RWPE1 (cell line): ENCODE measurements at regions not wholly inside any gene's neighbourhood (a gene's known extent, or its start where the extent isn't known, plus 50 kb on each side); places are given as distances from the start of the nearest gene placed in this dataset.

ENCODE experiments used
- CTCF ChIA-PET: fragments of 350-600 bp; sonication (Branson Sonifier 250); formaldehyde crosslinking; extraction: SDS; loops from one replicate; lab custom pipeline; 2021; lab: Yijun Ruan, JAX
- POLR2A ChIA-PET: fragments of 400-600 bp; formaldehyde crosslinking; extraction: SDS; loops from one replicate; lab custom pipeline; 2020; ENCODE audit warnings: antibody characterized with exemption; ENCODE audit not compliant: low non-redundant PET; lab: Yijun Ruan, JAX
- DNase-seq: peaks from one replicate; pipeline ENCODE4 v3.0.0; 2012; ENCODE audit warnings: low spot score
- H3K27ac ChIP-seq: fragments of 450-650 bp; 2 replicates; pipeline ENCODE4 v1.5.1; 2017
- CTCF ChIP-seq: fragments of 450-650 bp; conservative IDR thresholded peaks from 2 replicates; pipeline ENCODE4 v1.5.1; 2017; ENCODE audit warnings: low read depth, mild to moderate bottlenecking

- DNase-seq: no peak
- no peak overlapping the region for H3K27ac ChIP-seq
- ChIA-PET CTCF (no interaction called here), POLR2A (no interaction called here)
- no peak for TF ChIP-seq CTCF
Observed at GRCh38 chr2:3054066-3054465, 323.6 kb downstream of the EIPR1 start.

GRCh38 chr2:3051266-3051665 lies 326.4 kb downstream of the EIPR1 start:
- POLR2A ChIA-PET: no interaction called here
- DNase-seq: no peak
- H3K27ac ChIP-seq: no peak overlapping the region
- CTCF ChIA-PET: no interaction called here
- no peak for TF ChIP-seq CTCF

DNA sequence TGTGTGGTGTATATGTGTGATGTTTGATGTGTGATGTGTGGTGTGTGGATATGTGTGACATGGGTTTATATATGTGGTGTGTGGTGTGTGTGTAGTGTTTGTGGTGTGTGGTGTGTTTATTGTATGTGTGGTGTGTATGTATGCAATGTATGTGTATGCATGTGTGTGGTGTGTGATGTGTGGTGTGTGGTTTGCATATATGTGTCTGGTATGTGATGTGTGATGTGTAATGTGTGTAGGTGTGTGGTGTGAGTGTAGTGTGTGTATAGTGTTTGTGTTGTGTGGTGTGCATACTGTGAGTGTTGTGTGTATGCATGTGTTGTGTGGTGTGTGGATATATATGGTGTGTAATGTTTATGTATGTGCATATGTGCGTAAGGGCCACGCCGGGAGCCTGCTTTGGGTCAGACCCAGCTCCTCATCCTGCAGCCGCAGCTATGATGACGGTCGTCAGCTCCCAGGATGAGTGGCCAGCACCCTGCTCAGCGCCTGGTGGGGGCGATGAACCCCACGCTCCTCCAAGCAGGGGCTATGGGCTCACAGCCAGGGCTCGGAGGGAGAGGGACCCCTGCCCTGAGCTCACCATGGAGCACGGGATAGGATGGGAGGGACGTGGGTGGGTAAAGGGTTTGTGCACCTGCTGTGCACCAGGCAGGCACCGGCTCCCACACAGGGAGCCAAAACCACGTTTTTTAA lies 331.3 kb downstream of the EIPR1 start:
- ChIA-PET CTCF (no interaction called here), POLR2A (no interaction called here)
- no peak for TF ChIP-seq CTCF
- no peak overlapping the region for H3K27ac ChIP-seq
- no peak for DNase-seq

GRCh38 chr2:3045318-3045921 lies 332.2 kb downstream of the EIPR1 start:
- ChIA-PET POLR2A (no interaction called here), CTCF (no interaction called here)
- no peak overlapping the region for H3K27ac ChIP-seq
- no peak for TF ChIP-seq CTCF
- no peak for DNase-seq

- H3K27ac ChIP-seq: no peak overlapping the region
- TF ChIP-seq CTCF: no peak
- ChIA-PET CTCF (interaction anchor here (0.6 kb wide), 1 partner anchor 1494 kb away, joined by 3 read pairs; no protein-coding TSS in a partner anchor), POLR2A (no interaction called here)
- no peak for DNase-seq
Observed at GRCh38 chr2:3044587-3045317, 332.9 kb downstream of the EIPR1 start.

GRCh38 chr2:3043726-3044125 lies 333.9 kb downstream of the EIPR1 start:
- DNase-seq: no peak
- TF ChIP-seq CTCF: no peak
- ChIA-PET CTCF (no interaction called here), POLR2A (no interaction called here)
- H3K27ac ChIP-seq: no peak overlapping the region
